Left lung (tissue), 4 donors: ENCODE measurements at regions not wholly inside any gene's neighbourhood (a gene's known extent, or its start where the extent isn't known, plus 50 kb on each side); places are given as distances from the start of the nearest gene placed in this dataset.
A peak's percentile ranks its signal among the peaks of the same experiment; 100 is the strongest.

Source experiments
- ATAC-seq: fragments of 200-7000 bp; cut with Tn5 transposase; one replicate; pipeline ENCODE4 v1.9.1; 2020; ENCODE audit warnings: moderate library complexity
- DNase-seq, 4 donors: peaks; one replicate each; pipeline ENCODE4 v3.0.0-alpha.2; 2013 to 2020
- H3K27ac ChIP-seq, 2 donors: fragments of 200-600 bp; sonication (generic) in 1 of 2; one replicate each; pipeline versions ENCODE4 v1.5.0 to v1.8.0; 2020 to 2021
- H3K27me3 ChIP-seq, 2 donors: fragments of 200-600 bp; sonication (generic) in 1 of 2; one replicate each; pipeline versions ENCODE4 v1.5.0 to v1.8.0; 2020 to 2021
- H3K36me3 ChIP-seq, 2 donors: fragments of 200-600 bp; sonication (generic) in 1 of 2; one replicate each; pipeline versions ENCODE4 v1.5.0 to v1.8.0; 2020 to 2021
- H3K4me1 ChIP-seq, 2 donors: fragments of 200-600 bp; one replicate each; pipeline ENCODE4 v1.8.0; 2021
- H3K4me3 ChIP-seq, 2 donors: fragments of 200-600 bp; sonication (generic) in 1 of 2; one replicate each; pipeline versions ENCODE4 v1.5.0 to v1.8.0; 2020 to 2021; ENCODE audit warnings: mild to moderate bottlenecking in 1 of 2
- H3K9me3 ChIP-seq, 2 donors: fragments of 200-600 bp; sonication (generic) in 1 of 2; one replicate each; pipeline versions ENCODE4 v1.5.0 to v1.8.0; 2020 to 2021
- CTCF ChIP-seq, 2 donors: fragments of 200-600 bp; sonication (generic) in 1 of 2; IDR thresholded peaks; one replicate each; pipeline versions ENCODE4 v1.5.0 to v1.8.0; 2021; ENCODE audit warnings: antibody characterized with exemption in 2 of 2
- intact Hi-C, 2 donors: fragments of 100-400 bp; cut with DNase I; formaldehyde crosslinking; loops; one replicate each; pipeline versions ENCODE4 v1.11.2 to v1.14.2; 2022
- donor health status: DM: no; HTN: yes; CAD: no.
- donor health status: DM: no; HTN: no; CAD: no.

GRCh38 chr7:153504288-153505075 is 547.7 kb upstream of the DPP6 start:
- Histone ChIP-seq H3K36me3 (no peaks in the 10 kb centered on the region), H3K9me3 (peaks cover 0 to 9% of the 10 kb centered on the region in 2 donors), H3K27me3 (no peaks in the 10 kb centered on the region), H3K27ac (no peak overlapping the region), H3K4me3 (no peak overlapping the region), H3K4me1 (no peaks in the 10 kb centered on the region)
- intact Hi-C loops, result no loop called here
- ATAC-seq (no peak), DNase-seq (peak in 1 of 4 donors; percentile 67)
- TF ChIP-seq CTCF (IDR thresholded peaks at IDR 0.05), result no peak

- H3K27ac ChIP-seq, result no peak overlapping the region
- intact Hi-C loops, result no loop called here
- DNase-seq (no peak), ATAC-seq (no peak)
- H3K36me3 ChIP-seq, result no peaks in the 10 kb centered on the region
- TF ChIP-seq CTCF (IDR thresholded peaks at IDR 0.05), result no peak
- no peak overlapping the region for H3K4me3 ChIP-seq
- H3K27me3 ChIP-seq, result no peaks in the 10 kb centered on the region
- H3K9me3 ChIP-seq, result peaks cover 0 to 9% of the 10 kb centered on the region in 2 donors
- H3K4me1 ChIP-seq, result no peaks in the 10 kb centered on the region
Observed at GRCh38 chr7:153507885-153508284, 544.3 kb upstream of the DPP6 start.

GRCh38 chr7:153509768-153510167 is 542.4 kb upstream of the DPP6 start:
- DNase-seq (no peak), ATAC-seq (no peak)
- H3K9me3 ChIP-seq, result no peaks in the 10 kb centered on the region
- TF ChIP-seq CTCF (IDR thresholded peaks at IDR 0.05), result no peak
- no peaks in the 10 kb centered on the region for H3K4me1 ChIP-seq
- H3K4me3 ChIP-seq, result no peak overlapping the region
- H3K27ac ChIP-seq, result no peak overlapping the region
- intact Hi-C loops, result no loop called here
- no peaks in the 10 kb centered on the region for H3K27me3 ChIP-seq
- no peaks in the 10 kb centered on the region for H3K36me3 ChIP-seq

GRCh38 chr7:153510674-153511073 is 541.5 kb upstream of the DPP6 start:
- Histone ChIP-seq H3K4me1 (no peaks in the 10 kb centered on the region), H3K27me3 (no peaks in the 10 kb centered on the region), H3K27ac (no peak overlapping the region), H3K36me3 (no peaks in the 10 kb centered on the region), H3K9me3 (peaks cover 0 to 7% of the 10 kb centered on the region in 2 donors), H3K4me3 (no peak overlapping the region)
- intact Hi-C loops, result no loop called here
- DNase-seq (no peak), ATAC-seq (no peak)
- TF ChIP-seq CTCF (IDR thresholded peaks at IDR 0.05), result no peak

- DNase-seq (no peak), ATAC-seq (no peak)
- Histone ChIP-seq H3K9me3 (peaks cover 0 to 21% of the 10 kb centered on the region in 2 donors), H3K27me3 (no peaks in the 10 kb centered on the region), H3K27ac (no peak overlapping the region), H3K4me3 (no peak overlapping the region), H3K4me1 (no peaks in the 10 kb centered on the region), H3K36me3 (no peaks in the 10 kb centered on the region)
- TF ChIP-seq CTCF (IDR thresholded peaks at IDR 0.05), result no peak
- intact Hi-C loops, result no loop called here
Observed at GRCh38 chr7:153514032-153514431, 538.2 kb upstream of the DPP6 start.
